ENCODE measurements at regions not wholly inside any gene's neighbourhood (a gene's known extent, or its start where the extent isn't known, plus 50 kb on each side); places are given as distances from the start of the nearest gene placed in this dataset.
"Not testable (repeated sequence)": the region's sequence is repeated elsewhere in the genome, so short reads cannot be mapped to it uniquely, and the experiment has no call there.

DNA sequence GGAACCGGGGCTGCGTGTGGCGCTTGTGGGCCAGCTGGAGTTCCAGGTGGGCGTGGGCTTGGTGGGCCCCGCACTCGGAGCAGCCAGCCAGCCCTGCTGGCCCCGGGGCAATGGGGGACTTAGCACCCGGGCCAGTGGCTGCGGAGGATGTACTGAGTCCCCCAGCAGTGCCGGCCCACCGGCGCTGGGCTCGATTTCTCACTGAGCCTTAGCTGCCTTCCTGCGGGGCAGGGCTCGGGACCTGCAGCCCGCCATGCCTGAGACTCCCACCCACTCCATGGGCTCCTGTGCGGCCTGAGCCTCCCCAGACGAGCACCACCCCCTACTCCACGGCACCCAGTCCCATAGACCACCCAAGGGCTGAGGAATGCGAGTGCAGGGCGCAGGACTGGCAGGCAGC, 963.6 kb upstream of the PCDH20 start:
- H3K27ac ChIP-seq (ENCODE audit: low read length); H3K4me1 ChIP-seq (ENCODE audit: insufficient read depth, low read length); H3K9me3 ChIP-seq (ENCODE audit: insufficient read depth, low read depth, low read length); H3K27me3 ChIP-seq (ENCODE audit: insufficient read depth, low read length); H3K4me3 ChIP-seq (ENCODE audit: low read length); H3K9ac ChIP-seq (ENCODE audit: low read depth, low read length); H3K36me3 ChIP-seq (ENCODE audit: insufficient read depth, low read depth, low read length): not testable (repeated sequence)

DNA sequence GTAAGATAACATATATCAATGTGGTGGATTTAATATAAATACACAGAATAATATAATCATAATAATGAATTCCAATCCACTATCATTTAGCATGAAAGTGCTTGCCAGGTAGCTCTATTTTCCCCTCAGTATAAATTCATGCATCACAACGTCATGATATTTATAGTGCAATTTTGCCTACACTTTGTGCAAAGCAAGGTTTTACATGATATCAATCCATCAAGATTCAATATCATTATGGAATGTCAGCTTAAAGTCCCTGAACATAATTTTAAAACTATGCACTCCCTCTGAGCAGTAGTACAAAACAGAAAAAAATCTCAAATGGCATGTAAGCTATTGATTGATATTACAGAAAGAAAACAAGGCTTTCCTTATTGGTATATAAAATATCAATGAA, 962.2 kb upstream of the PCDH20 start:
- Histone ChIP-seq H3K4me1 (ENCODE audit: insufficient read depth, low read length) (no peaks in the 10 kb centered on the region), H3K36me3 (ENCODE audit: insufficient read depth, low read depth, low read length) (no peaks in the 10 kb centered on the region), H3K9me3 (ENCODE audit: insufficient read depth, low read depth, low read length) (no peaks in the 10 kb centered on the region), H3K27ac (ENCODE audit: low read length) (no peak overlapping the region), H3K9ac (ENCODE audit: low read depth, low read length) (no peak overlapping the region), H3K27me3 (ENCODE audit: insufficient read depth, low read length) (no peaks in the 10 kb centered on the region), H3K4me3 (ENCODE audit: low read length) (no peak overlapping the region)

DNA sequence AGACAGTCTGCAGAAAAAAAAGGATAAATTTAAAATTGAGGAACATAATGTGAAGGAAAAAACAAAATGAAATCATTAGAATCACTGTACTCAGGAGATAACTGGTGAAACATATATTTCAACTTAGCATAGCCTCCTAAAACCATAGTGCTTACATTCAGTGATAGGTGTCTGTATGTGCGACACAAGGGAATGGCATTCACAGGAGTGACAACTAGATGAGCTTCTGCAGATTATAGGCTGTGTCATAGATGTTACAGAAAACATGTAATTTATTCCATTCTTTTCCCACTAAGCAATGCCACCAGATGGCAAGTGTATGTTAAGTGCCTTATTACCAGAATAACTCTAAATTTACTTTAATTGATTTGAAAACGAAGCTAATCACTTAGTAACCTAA, 960.0 kb upstream of the PCDH20 start:
- H3K9me3 ChIP-seq (ENCODE audit: insufficient read depth, low read depth, low read length) = no peaks in the 10 kb centered on the region
- no peak overlapping the region for H3K4me3 ChIP-seq (ENCODE audit: low read length)
- H3K36me3 ChIP-seq (ENCODE audit: insufficient read depth, low read depth, low read length) = no peaks in the 10 kb centered on the region
- no peak overlapping the region for H3K9ac ChIP-seq (ENCODE audit: low read depth, low read length)
- H3K4me1 ChIP-seq (ENCODE audit: insufficient read depth, low read length) = no peaks in the 10 kb centered on the region
- H3K27me3 ChIP-seq (ENCODE audit: insufficient read depth, low read length) = no peaks in the 10 kb centered on the region
- no peak overlapping the region for H3K27ac ChIP-seq (ENCODE audit: low read length)

DNA sequence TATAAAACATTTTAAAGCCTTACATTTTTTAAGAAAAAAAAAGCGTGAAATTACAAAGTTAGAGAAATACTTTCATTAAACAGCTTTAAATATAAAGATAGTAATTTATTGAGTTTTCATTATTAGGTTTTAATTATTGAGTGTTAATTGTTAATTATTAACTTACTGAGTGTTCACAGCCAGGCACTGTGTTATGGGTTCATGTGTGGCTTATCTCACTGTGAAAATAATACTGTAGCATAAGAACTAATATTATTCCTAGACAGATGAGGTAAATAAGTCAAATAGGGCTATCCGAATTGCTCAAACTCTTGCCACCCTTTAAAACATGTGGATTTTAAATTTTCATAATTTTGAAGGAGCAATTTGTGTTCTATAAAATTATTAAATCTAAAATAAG, 956.1 kb upstream of the PCDH20 start:
- Histone ChIP-seq H3K9me3 (ENCODE audit: insufficient read depth, low read depth, low read length) (no peaks in the 10 kb centered on the region; the same call in 1 of the 2 replicates), H3K27ac (ENCODE audit: low read length) (no peak overlapping the region), H3K36me3 (ENCODE audit: insufficient read depth, low read depth, low read length) (no peaks in the 10 kb centered on the region), H3K4me3 (ENCODE audit: low read length) (no peak overlapping the region), H3K4me1 (ENCODE audit: insufficient read depth, low read length) (no peaks in the 10 kb centered on the region), H3K27me3 (ENCODE audit: insufficient read depth, low read length) (no peaks in the 10 kb centered on the region), H3K9ac (ENCODE audit: low read depth, low read length) (no peak overlapping the region)

DNA sequence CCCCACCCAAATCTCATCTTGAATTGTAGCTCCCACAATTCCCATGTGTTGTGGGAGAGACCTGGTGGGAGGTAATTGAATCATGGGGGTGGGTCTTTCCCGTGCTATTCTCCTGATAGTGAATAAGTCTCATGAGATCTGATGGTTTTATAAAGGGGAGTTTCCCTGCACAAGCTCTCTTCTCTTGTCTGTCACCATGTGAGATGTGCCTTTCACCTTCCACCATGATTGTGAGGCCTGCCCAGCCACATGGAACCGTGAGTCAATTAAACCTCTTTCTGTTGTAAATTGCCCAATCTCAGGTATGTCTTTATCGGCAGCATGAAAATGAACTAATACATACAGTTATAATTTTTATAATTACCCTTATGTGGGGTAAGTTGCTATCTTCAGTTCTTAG, 952.3 kb upstream of the PCDH20 start:
- not testable (repeated sequence) for H3K4me3 ChIP-seq (ENCODE audit: low read length); H3K36me3 ChIP-seq (ENCODE audit: insufficient read depth, low read depth, low read length); H3K4me1 ChIP-seq (ENCODE audit: insufficient read depth, low read length); H3K9ac ChIP-seq (ENCODE audit: low read depth, low read length); H3K27ac ChIP-seq (ENCODE audit: low read length); H3K9me3 ChIP-seq (ENCODE audit: insufficient read depth, low read depth, low read length); H3K27me3 ChIP-seq (ENCODE audit: insufficient read depth, low read length)

DNA sequence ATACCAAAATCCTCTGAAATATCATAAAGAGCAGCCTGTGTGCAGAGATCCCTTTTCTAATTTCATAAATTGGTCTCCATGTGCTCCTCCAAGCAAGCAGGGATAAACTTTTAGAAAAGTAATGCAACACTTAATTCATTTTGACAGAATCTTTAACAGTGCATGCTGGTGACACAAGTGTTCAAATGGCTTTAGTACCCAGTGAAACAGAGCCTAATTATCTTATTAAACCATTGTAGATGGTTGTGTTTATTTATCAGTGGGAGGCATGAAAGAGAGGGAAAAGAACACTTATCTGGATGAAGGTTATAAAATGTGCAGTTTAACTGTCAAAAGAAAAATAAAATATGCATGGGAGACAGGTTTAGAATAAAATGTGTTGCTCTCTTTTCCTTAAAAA, 945.0 kb upstream of the PCDH20 start:
- no peak overlapping the region for H3K4me3 ChIP-seq (ENCODE audit: low read length)
- H3K9me3 ChIP-seq (ENCODE audit: insufficient read depth, low read depth, low read length) = no peaks in the 10 kb centered on the region
- peaks cover 4% of the 10 kb centered on the region; the same call in 1 of the 2 replicates for H3K4me1 ChIP-seq (ENCODE audit: insufficient read depth, low read length)
- H3K9ac ChIP-seq (ENCODE audit: low read depth, low read length) = no peak overlapping the region
- no peak overlapping the region for H3K27ac ChIP-seq (ENCODE audit: low read length)
- H3K36me3 ChIP-seq (ENCODE audit: insufficient read depth, low read depth, low read length) = no peaks in the 10 kb centered on the region
- no peaks in the 10 kb centered on the region for H3K27me3 ChIP-seq (ENCODE audit: insufficient read depth, low read length)

DNA sequence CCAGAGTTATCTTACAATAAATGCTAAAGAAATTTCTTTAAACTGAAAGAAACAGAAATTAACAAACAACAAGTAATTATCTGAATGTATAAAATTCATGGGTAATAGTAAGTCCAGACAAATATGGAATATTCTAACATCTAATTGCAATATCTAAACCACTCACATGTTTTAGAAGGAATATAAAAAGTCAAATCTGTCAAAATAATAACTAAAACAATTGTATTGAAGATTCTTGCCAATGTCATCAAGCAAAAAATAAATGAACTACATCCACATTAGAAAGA, 942.9 kb upstream of the PCDH20 start:
- Histone ChIP-seq H3K36me3 (ENCODE audit: insufficient read depth, low read depth, low read length) (no peaks in the 10 kb centered on the region), H3K27ac (ENCODE audit: low read length) (no peak overlapping the region), H3K9ac (ENCODE audit: low read depth, low read length) (no peak overlapping the region), H3K4me3 (ENCODE audit: low read length) (no peak overlapping the region), H3K9me3 (ENCODE audit: insufficient read depth, low read depth, low read length) (no peaks in the 10 kb centered on the region), H3K27me3 (ENCODE audit: insufficient read depth, low read length) (no peaks in the 10 kb centered on the region), H3K4me1 (ENCODE audit: insufficient read depth, low read length) (peaks cover 4% of the 10 kb centered on the region; the same call in 1 of the 2 replicates)

DNA sequence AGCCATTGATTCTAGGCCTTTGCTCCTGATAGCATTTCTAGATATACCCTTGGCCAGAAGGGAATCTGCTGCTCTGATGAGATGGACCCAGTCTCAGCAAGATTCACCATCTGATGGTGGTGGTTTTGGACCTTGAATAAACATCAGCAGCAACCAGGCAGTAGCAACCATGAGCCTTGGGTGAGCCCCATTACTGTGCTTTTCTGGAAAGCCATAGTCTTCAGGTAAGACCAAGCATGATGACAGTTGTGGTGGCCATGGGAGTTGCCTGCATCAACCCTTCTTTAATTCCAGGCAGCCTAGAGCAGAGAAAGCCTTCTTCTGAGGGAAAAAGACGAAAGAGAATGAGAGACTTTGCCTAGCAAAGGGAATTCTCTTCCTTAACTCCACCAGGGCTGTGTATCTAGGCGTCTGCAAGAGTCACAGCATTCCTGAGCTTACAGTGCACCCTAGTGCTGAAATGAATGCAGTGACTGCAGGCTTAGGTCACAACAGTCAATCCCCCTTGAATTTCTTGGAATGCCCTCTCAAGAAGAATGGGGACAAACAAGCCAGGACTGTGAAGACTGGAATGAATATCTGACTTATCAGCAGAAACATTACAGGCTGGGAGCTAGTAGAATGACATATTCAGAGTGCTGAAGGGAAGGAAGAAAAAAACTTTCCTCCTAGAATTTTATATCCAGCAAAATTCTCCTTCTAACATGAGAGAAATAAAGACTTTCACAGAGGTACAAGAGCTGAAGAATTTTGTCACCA, 942.4 kb upstream of the PCDH20 start:
- Histone ChIP-seq H3K4me1 (ENCODE audit: insufficient read depth, low read length) (peaks cover 4% of the 10 kb centered on the region; the same call in 1 of the 2 replicates), H3K27ac (ENCODE audit: low read length) (no peak overlapping the region), H3K9ac (ENCODE audit: low read depth, low read length) (no peak overlapping the region), H3K27me3 (ENCODE audit: insufficient read depth, low read length) (no peaks in the 10 kb centered on the region), H3K4me3 (ENCODE audit: low read length) (no peak overlapping the region), H3K36me3 (ENCODE audit: insufficient read depth, low read depth, low read length) (no peaks in the 10 kb centered on the region), H3K9me3 (ENCODE audit: insufficient read depth, low read depth, low read length) (no peaks in the 10 kb centered on the region)

DNA sequence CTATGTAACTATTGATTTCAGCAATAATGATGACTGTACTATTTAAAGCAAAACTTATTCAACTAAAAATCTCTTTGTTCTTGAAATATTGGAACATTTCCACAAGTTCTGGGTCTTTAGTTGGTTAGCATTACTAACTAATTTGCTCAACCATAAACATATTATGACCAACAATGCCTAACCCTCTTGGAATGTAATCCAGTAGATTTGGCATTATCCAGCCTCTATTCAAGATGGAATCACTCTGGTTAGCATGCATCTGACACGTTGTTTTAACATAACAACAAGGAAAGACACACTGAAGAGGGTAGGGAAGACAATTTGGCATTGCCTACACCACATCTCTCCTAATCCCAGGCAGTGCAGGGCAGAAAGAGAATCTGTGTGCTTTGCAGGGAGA, 941.3 kb upstream of the PCDH20 start:
- Histone ChIP-seq H3K27me3 (ENCODE audit: insufficient read depth, low read length) (no peaks in the 10 kb centered on the region), H3K4me3 (ENCODE audit: low read length) (no peak overlapping the region), H3K9ac (ENCODE audit: low read depth, low read length) (no peak overlapping the region), H3K9me3 (ENCODE audit: insufficient read depth, low read depth, low read length) (no peaks in the 10 kb centered on the region), H3K36me3 (ENCODE audit: insufficient read depth, low read depth, low read length) (no peaks in the 10 kb centered on the region), H3K27ac (ENCODE audit: low read length) (no peak overlapping the region), H3K4me1 (ENCODE audit: insufficient read depth, low read length) (peaks cover 4% of the 10 kb centered on the region; the same call in 1 of the 2 replicates)

DNA sequence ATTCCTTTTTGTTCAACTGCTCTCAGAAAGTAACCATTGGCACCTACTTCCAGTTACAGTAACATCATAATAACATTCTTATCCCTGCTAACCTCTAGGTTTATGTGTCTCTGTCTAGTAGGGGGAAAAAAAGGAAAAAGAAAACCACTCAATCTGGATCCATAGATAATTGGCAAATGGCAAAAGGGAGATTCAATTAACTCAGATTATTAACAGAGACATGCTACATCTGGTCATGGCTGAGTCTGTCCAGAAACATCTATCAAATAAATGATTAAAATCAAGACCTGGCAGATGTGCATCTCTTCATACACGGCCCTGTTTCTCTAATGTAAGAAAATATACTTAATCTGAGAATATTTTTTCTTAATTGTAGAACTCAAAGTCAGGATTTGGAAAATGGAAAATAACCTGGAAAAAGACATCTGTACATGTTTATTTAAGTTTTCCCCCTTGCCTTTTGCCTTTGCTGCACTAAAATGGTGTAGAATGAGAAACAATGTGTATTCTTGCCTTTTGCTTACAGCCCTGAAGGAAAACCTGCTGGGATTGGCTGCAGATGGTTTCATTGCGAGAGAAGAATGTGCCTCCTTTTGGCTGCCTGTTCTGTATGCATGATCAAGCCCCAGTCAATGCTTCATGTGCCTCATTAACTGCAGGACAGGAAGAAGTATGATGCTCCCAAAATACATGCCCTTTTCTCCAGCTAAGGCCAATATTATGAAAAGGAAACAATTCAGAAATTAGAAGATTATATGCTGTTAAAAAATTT, 921.6 kb upstream of the PCDH20 start:
- Histone ChIP-seq H3K4me1 (ENCODE audit: insufficient read depth, low read length) (no peaks in the 10 kb centered on the region), H3K27me3 (ENCODE audit: insufficient read depth, low read length) (no peaks in the 10 kb centered on the region), H3K36me3 (ENCODE audit: insufficient read depth, low read depth, low read length) (no peaks in the 10 kb centered on the region), H3K27ac (ENCODE audit: low read length) (no peak overlapping the region), H3K9ac (ENCODE audit: low read depth, low read length) (no peak overlapping the region), H3K9me3 (ENCODE audit: insufficient read depth, low read depth, low read length) (no peaks in the 10 kb centered on the region), H3K4me3 (ENCODE audit: low read length) (no peak overlapping the region)

DNA sequence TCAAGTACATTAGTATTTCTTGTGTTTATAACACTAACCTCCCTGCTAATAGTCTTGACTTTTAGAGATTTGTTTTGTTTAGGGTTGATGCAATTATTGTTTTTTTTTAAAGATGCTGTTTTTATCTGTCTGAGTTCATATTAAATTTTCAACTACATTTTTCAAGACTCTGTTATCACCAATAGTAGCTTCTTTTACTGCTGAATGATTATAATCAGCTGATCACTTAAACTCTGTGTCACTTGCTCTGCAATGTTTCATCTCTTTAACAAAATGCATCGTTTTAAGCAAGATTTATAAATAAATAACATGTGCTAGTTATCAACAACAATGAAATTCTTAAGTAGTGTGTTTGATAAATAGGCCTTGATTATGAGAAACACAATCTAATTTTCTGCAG, 920.9 kb upstream of the PCDH20 start:
- Histone ChIP-seq H3K36me3 (ENCODE audit: insufficient read depth, low read depth, low read length) (no peaks in the 10 kb centered on the region), H3K27me3 (ENCODE audit: insufficient read depth, low read length) (no peaks in the 10 kb centered on the region), H3K4me3 (ENCODE audit: low read length) (no peak overlapping the region), H3K27ac (ENCODE audit: low read length) (no peak overlapping the region), H3K9me3 (ENCODE audit: insufficient read depth, low read depth, low read length) (no peaks in the 10 kb centered on the region), H3K4me1 (ENCODE audit: insufficient read depth, low read length) (no peaks in the 10 kb centered on the region), H3K9ac (ENCODE audit: low read depth, low read length) (no peak overlapping the region)

DNA sequence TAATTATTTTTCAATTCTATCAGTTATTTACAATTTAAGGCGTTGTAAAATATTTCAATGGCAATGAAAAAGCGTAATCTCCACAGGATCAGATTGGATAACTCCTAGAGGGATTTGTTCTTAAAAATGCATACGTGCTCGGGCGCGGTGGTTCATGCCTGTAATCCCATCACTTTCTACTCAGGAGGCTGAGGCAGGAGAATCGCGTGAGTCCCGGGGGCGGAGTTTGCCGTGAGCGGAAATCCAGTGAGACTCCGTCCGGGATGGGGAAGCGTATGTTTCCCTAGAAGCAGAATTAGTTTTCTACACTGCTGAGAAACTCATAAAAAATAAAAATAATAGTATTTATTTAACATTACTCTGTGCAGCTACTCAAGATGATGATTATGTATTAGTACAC, 917.8 kb upstream of the PCDH20 start:
- no peak overlapping the region for H3K27ac ChIP-seq (ENCODE audit: low read length)
- no peaks in the 10 kb centered on the region for H3K27me3 ChIP-seq (ENCODE audit: insufficient read depth, low read length)
- H3K9me3 ChIP-seq (ENCODE audit: insufficient read depth, low read depth, low read length) = no peaks in the 10 kb centered on the region
- no peak overlapping the region for H3K4me3 ChIP-seq (ENCODE audit: low read length)
- H3K9ac ChIP-seq (ENCODE audit: low read depth, low read length) = no peak overlapping the region
- no peaks in the 10 kb centered on the region for H3K36me3 ChIP-seq (ENCODE audit: insufficient read depth, low read depth, low read length)
- H3K4me1 ChIP-seq (ENCODE audit: insufficient read depth, low read length) = no peaks in the 10 kb centered on the region
